ENCODE measurements at regions not wholly inside any gene's neighbourhood (a gene's known extent, or its start where the extent isn't known, plus 50 kb on each side); places are given as distances from the start of the nearest gene placed in this dataset.

- no peaks in the 10 kb centered on the region for H3K27me3 ChIP-seq
- intact Hi-C loops (cut with DNase I): no loop called here
- no peak overlapping the region for H3K4me3 ChIP-seq
- no peaks in the 10 kb centered on the region for H3K9me3 ChIP-seq
- no peaks in the 10 kb centered on the region for H3K36me3 ChIP-seq
- H3K27ac ChIP-seq: no peak overlapping the region
- DNase-seq (ENCODE audit: extremely low spot score in 2 of 2): no peak
- peaks cover 4% of the 10 kb centered on the region for H3K4me1 ChIP-seq
- no peak for TF ChIP-seq POLR2AphosphoS5 (IDR thresholded peaks at IDR 0.05; ENCODE audit: insufficient read depth in 1 of 2, low read depth in 1 of 2)
- no peak for TF ChIP-seq POLR2A (IDR thresholded peaks at IDR 0.05)
- TF ChIP-seq CTCF (IDR thresholded peaks at IDR 0.05): no peak
Measured at GRCh38 chr11:122337704-122338103, 221.7 kb upstream of the BLID start.

- Histone ChIP-seq H3K4me3 (no peak overlapping the region), H3K36me3 (no peaks in the 10 kb centered on the region), H3K9me3 (no peaks in the 10 kb centered on the region), H3K27ac (no peak overlapping the region), H3K4me1 (peaks cover 2% of the 10 kb centered on the region), H3K27me3 (no peaks in the 10 kb centered on the region)
- TF ChIP-seq POLR2A (IDR thresholded peaks at IDR 0.05) (no peak), CTCF (IDR thresholded peaks at IDR 0.05) (no peak), POLR2AphosphoS5 (IDR thresholded peaks at IDR 0.05; ENCODE audit: insufficient read depth in 1 of 2, low read depth in 1 of 2) (no peak)
- DNase-seq (ENCODE audit: extremely low spot score in 2 of 2): no peak
- intact Hi-C loops (cut with DNase I): no loop called here
Measured at GRCh38 chr11:122337241-122337640, 221.2 kb upstream of the BLID start.

DNA sequence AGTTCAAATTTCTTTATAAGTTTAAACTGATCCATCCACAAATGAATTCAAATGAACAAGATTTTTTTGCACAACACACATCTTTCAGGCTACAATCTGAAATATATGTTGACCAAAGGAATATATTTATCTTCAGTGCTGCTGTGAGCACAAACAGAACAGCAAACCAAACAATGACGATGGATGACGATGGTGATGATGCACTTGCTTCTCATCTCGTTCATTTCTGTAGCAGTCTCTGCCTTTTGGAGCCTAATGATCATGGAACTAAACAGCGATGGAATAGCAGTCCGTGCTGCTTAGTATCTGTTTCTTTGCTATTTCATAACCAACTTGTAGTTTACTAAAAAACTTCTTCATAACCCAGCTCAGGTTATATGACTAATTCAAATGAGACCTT lies 220.7 kb upstream of the BLID start:
- Histone ChIP-seq H3K4me1 (no peaks in the 10 kb centered on the region), H3K27ac (no peak overlapping the region), H3K27me3 (no peaks in the 10 kb centered on the region), H3K9me3 (no peaks in the 10 kb centered on the region), H3K4me3 (no peak overlapping the region), H3K36me3 (no peaks in the 10 kb centered on the region)
- no peak for TF ChIP-seq CTCF (IDR thresholded peaks at IDR 0.05)
- no peak for TF ChIP-seq POLR2A (IDR thresholded peaks at IDR 0.05)
- no peak for TF ChIP-seq POLR2AphosphoS5 (IDR thresholded peaks at IDR 0.05; ENCODE audit: insufficient read depth in 1 of 2, low read depth in 1 of 2)
- intact Hi-C loops (cut with DNase I): no loop called here
- no peak for DNase-seq (ENCODE audit: extremely low spot score in 2 of 2)

DNA sequence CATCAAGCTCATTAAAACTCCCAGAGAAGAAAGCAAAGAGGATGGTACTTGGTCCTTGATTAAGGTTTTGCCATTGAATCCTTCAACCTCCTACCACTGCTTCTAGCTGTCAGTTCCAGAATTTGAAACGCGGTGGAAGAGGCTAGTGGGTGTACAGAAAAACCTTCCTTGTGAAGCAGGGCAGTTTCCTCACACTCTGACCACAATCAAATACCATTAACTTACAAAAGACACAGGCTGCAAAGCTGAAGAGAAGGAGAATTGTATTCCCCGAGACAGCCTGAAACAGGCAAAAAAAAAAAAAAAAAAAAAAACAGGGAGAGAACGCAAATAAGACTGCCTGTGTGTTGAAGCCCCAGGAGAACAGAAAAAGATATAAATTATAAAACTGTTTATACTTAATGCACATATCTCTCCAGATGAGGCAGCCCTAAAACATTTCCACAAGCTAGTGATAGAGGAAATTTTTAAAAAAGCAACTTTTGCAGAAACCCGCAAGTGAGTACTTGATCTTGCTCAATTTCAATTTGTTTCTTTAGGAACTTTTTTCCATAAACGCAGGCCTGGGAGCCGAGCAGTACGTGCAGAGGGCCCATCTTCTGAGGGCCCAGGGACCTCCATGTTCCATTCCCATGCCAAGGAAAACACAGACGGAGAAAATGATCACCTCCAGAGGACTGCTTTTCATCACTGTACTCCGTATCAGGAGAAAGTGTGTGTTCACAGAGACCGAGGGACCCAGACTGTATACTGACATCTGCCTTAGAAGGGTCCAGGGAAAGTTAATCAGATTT lies 218.7 kb upstream of the BLID start:
- Histone ChIP-seq H3K4me3 (no peak overlapping the region), H3K27ac (no peak overlapping the region), H3K4me1 (no peaks in the 10 kb centered on the region), H3K9me3 (no peaks in the 10 kb centered on the region), H3K36me3 (no peaks in the 10 kb centered on the region), H3K27me3 (no peaks in the 10 kb centered on the region)
- no peak for TF ChIP-seq POLR2A (IDR thresholded peaks at IDR 0.05)
- TF ChIP-seq CTCF (IDR thresholded peaks at IDR 0.05): no peak
- no peak for TF ChIP-seq POLR2AphosphoS5 (IDR thresholded peaks at IDR 0.05; ENCODE audit: insufficient read depth in 1 of 2, low read depth in 1 of 2)
- no peak for DNase-seq (ENCODE audit: extremely low spot score in 2 of 2)
- intact Hi-C loops (cut with DNase I): no loop called here

GRCh38 chr11:122333467-122333866 lies 217.5 kb upstream of the BLID start:
- no peak for DNase-seq (ENCODE audit: extremely low spot score in 2 of 2)
- H3K9me3 ChIP-seq: no peaks in the 10 kb centered on the region
- intact Hi-C loops (cut with DNase I): no loop called here
- no peak overlapping the region for H3K27ac ChIP-seq
- no peak overlapping the region for H3K4me3 ChIP-seq
- TF ChIP-seq CTCF (IDR thresholded peaks at IDR 0.05): no peak
- TF ChIP-seq POLR2AphosphoS5 (IDR thresholded peaks at IDR 0.05; ENCODE audit: insufficient read depth in 1 of 2, low read depth in 1 of 2): no peak
- TF ChIP-seq POLR2A (IDR thresholded peaks at IDR 0.05): no peak
- no peaks in the 10 kb centered on the region for H3K4me1 ChIP-seq
- no peaks in the 10 kb centered on the region for H3K36me3 ChIP-seq
- H3K27me3 ChIP-seq: no peaks in the 10 kb centered on the region

Data from vagina (tissue), 2 donors.